ENCODE measurements at regions not wholly inside any gene's neighbourhood (a gene's known extent, or its start where the extent isn't known, plus 50 kb on each side); places are given as distances from the start of the nearest gene placed in this dataset.

- TF ChIP-seq CTCF (IDR thresholded peaks at IDR 0.05; ENCODE audit: low read depth, low read length) = no peak
- DNase-seq (ENCODE audit: low read depth, low spot score) = no peak
- H3K4me3 ChIP-seq (ENCODE audit: low read depth, low read length) = no peak overlapping the region
- in situ Hi-C loops (cut with HindIII; ENCODE audit: low sequenced_read_pairs) = no loop called here
Observed at GRCh38 chr13:99907627-99908026, 63.9 kb downstream of the ZIC5 start.

DNA sequence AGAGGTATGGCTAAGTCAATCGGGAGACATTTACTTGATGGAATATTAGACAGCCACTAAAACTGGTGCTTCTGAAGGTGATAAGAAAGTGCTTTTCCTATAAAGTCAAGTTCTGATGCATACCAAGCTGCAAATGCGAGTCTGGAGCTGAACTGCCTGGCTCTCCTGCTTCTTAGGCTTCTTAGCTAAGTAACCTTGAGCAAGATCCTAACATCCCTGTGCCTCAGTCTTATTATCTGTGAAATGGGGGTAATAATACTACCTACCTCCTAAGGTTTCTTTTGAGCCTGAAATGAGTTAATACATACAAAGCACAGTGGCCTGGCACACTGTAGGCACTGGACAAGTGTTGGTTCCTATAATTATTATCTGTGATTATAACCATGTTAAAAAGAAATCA is 64.5 kb downstream of the ZIC5 start:
- TF ChIP-seq CTCF (IDR thresholded peaks at IDR 0.05; ENCODE audit: low read depth, low read length) = no peak
- H3K4me3 ChIP-seq (ENCODE audit: low read depth, low read length) = no peak overlapping the region
- no peak for DNase-seq (ENCODE audit: low read depth, low spot score)
- in situ Hi-C loops (cut with HindIII; ENCODE audit: low sequenced_read_pairs) = no loop called here

- no peak overlapping the region for H3K4me3 ChIP-seq (ENCODE audit: low read depth, low read length)
- in situ Hi-C loops (cut with HindIII; ENCODE audit: low sequenced_read_pairs) = no loop called here
- TF ChIP-seq CTCF (IDR thresholded peaks at IDR 0.05; ENCODE audit: low read depth, low read length) = no peak
- no peak for DNase-seq (ENCODE audit: low read depth, low spot score)
Observed at GRCh38 chr13:99905814-99906213, 65.8 kb downstream of the ZIC5 start.

GRCh38 chr13:99905224-99905623 is 66.3 kb downstream of the ZIC5 start:
- TF ChIP-seq CTCF (IDR thresholded peaks at IDR 0.05; ENCODE audit: low read depth, low read length) = no peak
- no peak overlapping the region for H3K4me3 ChIP-seq (ENCODE audit: low read depth, low read length)
- DNase-seq (ENCODE audit: low read depth, low spot score) = no peak
- in situ Hi-C loops (cut with HindIII; ENCODE audit: low sequenced_read_pairs) = no loop called here

- no peak for TF ChIP-seq CTCF (IDR thresholded peaks at IDR 0.05; ENCODE audit: low read depth, low read length)
- DNase-seq (ENCODE audit: low read depth, low spot score) = no peak
- in situ Hi-C loops (cut with HindIII; ENCODE audit: low sequenced_read_pairs) = no loop called here
- H3K4me3 ChIP-seq (ENCODE audit: low read depth, low read length) = no peak overlapping the region
Observed at GRCh38 chr13:99903140-99903539, 68.4 kb downstream of the ZIC5 start.

DNA sequence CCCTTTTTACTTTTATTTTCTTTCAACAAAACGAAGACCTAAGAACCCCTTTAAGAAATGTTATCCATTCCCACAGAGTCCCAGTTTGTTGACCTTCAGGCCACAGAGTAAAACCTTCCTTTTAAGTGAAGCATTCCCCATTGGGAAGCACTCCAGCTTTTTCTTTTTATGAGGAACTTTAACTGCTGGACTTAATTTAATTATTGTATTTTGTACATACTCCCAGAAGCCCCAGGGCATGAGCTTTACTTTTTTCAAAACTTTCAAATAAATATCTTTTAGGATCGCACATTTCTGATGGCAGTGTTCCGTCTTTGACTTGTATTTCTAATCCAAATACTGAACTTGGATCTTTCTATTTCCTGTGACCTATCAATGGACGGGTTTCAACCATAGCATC is 68.9 kb downstream of the ZIC5 start:
- TF ChIP-seq CTCF (IDR thresholded peaks at IDR 0.05; ENCODE audit: low read depth, low read length) = no peak
- H3K4me3 ChIP-seq (ENCODE audit: low read depth, low read length) = no peak overlapping the region
- in situ Hi-C loops (cut with HindIII; ENCODE audit: low sequenced_read_pairs) = no loop called here
- no peak for DNase-seq (ENCODE audit: low read depth, low spot score)

DNA sequence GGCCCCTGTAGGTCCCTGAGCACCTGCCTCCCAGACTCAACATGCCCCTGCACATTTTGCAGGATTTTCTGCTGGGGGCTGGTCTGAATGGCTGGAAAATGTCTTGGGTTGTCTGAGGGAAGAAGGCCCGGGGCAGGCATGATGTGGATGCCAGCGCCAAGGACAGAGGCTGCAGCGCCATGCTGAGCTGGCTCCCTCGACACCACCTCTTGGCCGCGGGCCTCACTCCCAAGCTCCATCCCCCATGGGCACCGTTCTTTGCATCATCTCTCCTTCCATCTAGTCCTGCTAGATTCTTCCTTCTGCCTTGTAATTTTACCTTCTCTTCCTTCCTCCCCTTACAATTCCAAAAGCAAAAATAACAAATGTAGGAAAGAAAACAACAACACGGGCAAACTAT is 70.6 kb downstream of the ZIC5 start:
- in situ Hi-C loops (cut with HindIII; ENCODE audit: low sequenced_read_pairs) = no loop called here
- DNase-seq (ENCODE audit: low read depth, low spot score) = no peak
- TF ChIP-seq CTCF (IDR thresholded peaks at IDR 0.05; ENCODE audit: low read depth, low read length) = no peak
- no peak overlapping the region for H3K4me3 ChIP-seq (ENCODE audit: low read depth, low read length)
